K562 (cell line): ENCODE measurements at regions not wholly inside any gene's neighbourhood (a gene's known extent, or its start where the extent isn't known, plus 50 kb on each side); places are given as distances from the start of the nearest gene placed in this dataset.

Experiments
- ATAC-seq: fragments of 200-7000 bp; cut with Tn5 transposase; 3 replicates; pipeline ENCODE4 v1.9.1; 2020; ENCODE audit warnings: moderate library complexity
- BruUV-seq: library from RNA; stranded (reverse); fragments of 400-500 nt; replicated peaks from 2 replicates; lab custom pipeline; 2021; lab: Mats Ljungman, UMichigan
- CTCF ChIA-PET: fragments of 300-600 bp; formaldehyde crosslinking; extraction: SDS; loops from one replicate; lab custom pipeline; 2021; ENCODE audit warnings: low intra/inter-chr PET ratio; lab: Yijun Ruan, JAX
- POLR2A ChIA-PET: fragments of 300-600, 350-650 bp; sonication (Branson Sonifier 250); formaldehyde crosslinking; extraction: SDS; loops from one replicate; lab custom pipeline; 2021; ENCODE audit warnings: antibody characterized with exemption, inconsistent platforms; lab: Yijun Ruan, JAX
- DNase-seq, 4 experiments: peaks; one replicate each; pipeline versions ENCODE4 v3.0.0 to v3.0.0-alpha.2; 2011 to 2018; ENCODE audit warnings: low spot score in 3 of 4, mixed read lengths in 3 of 4; ENCODE audit errors: extremely low read depth in 1 of 4
- FAIRE-seq: peaks from 2 replicates; lab custom pipeline; 2011; peaks lifted over from hg19 to GRCh38; lab: Jason Lieb, UNC
- H2AFZ ChIP-seq: 2 replicates; pipeline ENCODE4 v1.6.0; 2011; ENCODE audit warnings: low read depth, low read length, control low read depth, inconsistent platforms
- H3K27ac ChIP-seq: fragments of 200-600 bp; 3 replicates; pipeline ENCODE4 v1.8.0; 2011; ENCODE audit warnings: low read depth, mild to moderate bottlenecking, control low read depth, inconsistent platforms, low read length, moderate library complexity, mixed read lengths; ENCODE audit errors: extremely low read depth
- H3K27me3 ChIP-seq, 2 experiments: fragments of 300-600 bp in 1 of 2; 2 replicates in 1 of 2; 3 replicates in 1 of 2; pipeline versions ENCODE4 v1.6.0 to v1.8.0; 2011; ENCODE audit warnings: inconsistent platforms in 2 of 2, low read length in 2 of 2, mild to moderate bottlenecking in 1 of 2, mixed read lengths in 1 of 2, moderate library complexity in 1 of 2; ENCODE audit not compliant: control insufficient read depth in 2 of 2, insufficient read depth in 2 of 2
- H3K36me3 ChIP-seq: fragments of 300-600 bp; 3 replicates; pipeline ENCODE4 v1.8.0; 2011; ENCODE audit warnings: mild to moderate bottlenecking, low read length, inconsistent platforms; ENCODE audit not compliant: control insufficient read depth, insufficient read depth
- H3K4me1 ChIP-seq, 2 experiments: fragments of 200-600 bp in 1 of 2; replicated peaks in 1 of 2; 2 replicates in 1 of 2; 3 replicates in 1 of 2; pipeline versions ENCODE4 v1.5.1 to v1.8.0; 2011; ENCODE audit warnings: inconsistent platforms in 2 of 2, low read length in 2 of 2, mild to moderate bottlenecking in 1 of 2, mixed read lengths in 1 of 2, moderate library complexity in 1 of 2; ENCODE audit not compliant: control insufficient read depth in 2 of 2, insufficient read depth in 2 of 2
- H3K4me2 ChIP-seq: 2 replicates; pipeline ENCODE4 v1.6.1; 2011; ENCODE audit warnings: low read length, control low read depth, inconsistent platforms, mixed read lengths; ENCODE audit not compliant: insufficient read depth
- H3K4me3 ChIP-seq: fragments of 200-600 bp; sonication (generic), shearing (Covaris generic); 2 replicates; pipeline ENCODE4 v1.5.1; 2016; ENCODE audit warnings: control low read depth, inconsistent platforms
- H3K79me2 ChIP-seq: fragments of 200-600 bp; 3 replicates; pipeline ENCODE4 v1.8.0; 2011; ENCODE audit warnings: low read length, inconsistent platforms; ENCODE audit not compliant: control insufficient read depth, insufficient read depth
- H3K9ac ChIP-seq, 2 experiments: 2 replicates each; pipeline versions ENCODE4 v1.6.0 to v1.6.1; 2011; ENCODE audit warnings: low read depth in 2 of 2, low read length in 2 of 2, control low read depth in 1 of 2, inconsistent platforms in 1 of 2, mild to moderate bottlenecking in 1 of 2, mixed read lengths in 1 of 2; ENCODE audit not compliant: insufficient read depth in 1 of 2
- H3K9me1 ChIP-seq: one replicate; pipeline ENCODE4 v1.6.0; 2011; ENCODE audit warnings: inconsistent platforms, mild to moderate bottlenecking, low read length, moderate library complexity; ENCODE audit not compliant: control insufficient read depth, insufficient read depth
- H3K9me3 ChIP-seq: replicated peaks from 2 replicates; pipeline ENCODE4 v1.5.1; 2011; ENCODE audit warnings: low read depth, low read length, inconsistent platforms; ENCODE audit not compliant: control insufficient read depth, insufficient read depth
- H4K20me1 ChIP-seq: replicated peaks from 2 replicates; pipeline ENCODE4 v1.6.1; 2011; ENCODE audit warnings: low read length, inconsistent platforms, mixed read lengths; ENCODE audit not compliant: control insufficient read depth, insufficient read depth
- MAFG ChIP-seq: fragments of 450-650 bp; conservative IDR thresholded peaks from 2 replicates; pipeline ENCODE4 v1.6.1; 2016; ENCODE audit warnings: missing genetic modification characterization, missing compliant biosample characterization
- MAZ ChIP-seq, 2 experiments: fragments of 450-650 bp in 1 of 2; sonication (generic) in 1 of 2; formaldehyde crosslinking; IDR thresholded peaks in 1 of 2; conservative IDR thresholded peaks in 1 of 2; 2 replicates each; pipeline versions ENCODE4 v1.4.0 to v1.5.0; 2020; ENCODE audit warnings: mild to moderate bottlenecking in 1 of 2, missing genetic modification reagents in 1 of 2
- MYC ChIP-seq, 2 experiments: fragments of 250-450 bp in 1 of 2; sonication (Bioruptor Pico) in 1 of 2; IDR thresholded peaks; 2 replicates each; pipeline versions ENCODE4 v1.5.1 to v1.6.1; 2012 to 2021; ENCODE audit warnings: low read depth in 2 of 2, borderline replicate concordance in 1 of 2, improper control_type of control experiment in 1 of 2, low read length in 1 of 2, mild to moderate bottlenecking in 1 of 2, moderate library complexity in 1 of 2
- TRIM24 ChIP-seq, 2 experiments: fragments of 450-650 bp; IDR thresholded peaks; 2 replicates each; pipeline ENCODE4 v1.6.1; 2016
- ZNF316 ChIP-seq: fragments of 450-650 bp; IDR thresholded peaks from 2 replicates; pipeline ENCODE4 v1.6.1; 2016
- WGBS: fragments of 100-300 bp; shearing (Covaris generic); methylation state at CpG from one replicate; pipeline ENCODE4 v1.1.6; 2016; ENCODE audit warnings: low coverage, mixed read lengths; ENCODE audit not compliant: insufficient coverage; ENCODE audit errors: missing lambda C conversion rate; 5-methylcytosine and 5-hydroxymethylcytosine counted together
- in situ Hi-C: fragments of 300-500 bp; cut with MboI; formaldehyde crosslinking; loops from 4 replicates; pipeline ENCODE4 v1.15.0; 2018; ENCODE audit warnings: inconsistent platforms, mixed read lengths
- intact Hi-C: fragments of 100-400 bp; cut with micrococcal nuclease; formaldehyde crosslinking; loops from 2 replicates; pipeline ENCODE4 v1.14.2; 2022
- TF ChIP-seq, protein P1 (sequence below): fragments of 450-650 bp; IDR thresholded peaks from 2 replicates; pipeline ENCODE4 v1.6.1; 2018; ENCODE audit warnings: mild to moderate bottlenecking, low read depth; ENCODE audit not compliant: partially characterized antibody
- TF ChIP-seq, protein P2 (sequence below): fragments of 450-650 bp; IDR thresholded peaks from 2 replicates; pipeline ENCODE4 v1.6.1; 2018; ENCODE audit not compliant: partially characterized antibody
- TF ChIP-seq, protein P3 (sequence below): fragments of 450-650 bp; formaldehyde crosslinking; IDR thresholded peaks from 2 replicates; pipeline ENCODE4 v1.4.0; 2022; ENCODE audit warnings: missing genetic modification characterization

DNA sequence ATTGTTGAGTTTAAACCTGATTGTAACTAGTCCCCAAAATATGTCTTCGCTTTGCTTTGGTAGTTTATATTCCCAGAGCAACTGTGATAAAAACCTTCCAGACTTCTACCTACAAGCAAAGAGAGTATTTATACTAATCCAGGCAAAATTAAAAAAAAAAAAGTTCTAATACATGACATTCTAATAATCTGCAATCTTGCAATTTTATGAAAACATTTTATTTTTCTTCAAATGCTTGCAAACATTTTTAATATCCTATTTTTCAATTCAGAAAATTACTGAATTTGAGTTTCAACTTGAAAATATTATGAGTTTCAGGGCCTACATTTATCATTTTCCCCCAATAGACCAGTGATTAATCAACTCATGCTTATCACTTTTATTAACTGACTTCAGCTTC lies 830.2 kb upstream of the KLHL1 start:
- TF ChIP-seq MAFG (0 out of 2 replicates have a peak, but pooled peaks have one; percentile 23), ZNF316 (peak; percentile 38), MAZ (CRISPR knock-in tag; conservative IDR thresholded peaks at IDR 0.05 in 1 of 2, IDR thresholded peaks at IDR 0.05 in 1 of 2) (no peak)
- H4K20me1 ChIP-seq = no peaks in the 10 kb centered on the region
- no peaks in the 10 kb centered on the region for H3K4me1 ChIP-seq
- no peak overlapping the region for H3K4me3 ChIP-seq
- H3K4me2 ChIP-seq = no peak overlapping the region
- no peak overlapping the region for H2AFZ ChIP-seq
- no peaks in the 10 kb centered on the region for H3K9me3 ChIP-seq
- no peak for ATAC-seq
- no peaks in the 10 kb centered on the region for H3K79me2 ChIP-seq
- no peak for DNase-seq
- ChIA-PET CTCF (no interaction called here), POLR2A (no interaction called here)
- no peaks in the 10 kb centered on the region for H3K9me1 ChIP-seq
- H3K36me3 ChIP-seq = no peaks in the 10 kb centered on the region
- H3K9ac ChIP-seq = no peak overlapping the region
- H3K27ac ChIP-seq = no peak overlapping the region
- intact Hi-C loops = no loop called here
- in situ Hi-C loops = no loop called here
- 0% methylated on average over 1 of the region's 1 CpG for WGBS
- BruUV-seq = no TSS peak
- H3K27me3 ChIP-seq = no peaks in the 10 kb centered on the region
- FAIRE-seq = no peak

DNA sequence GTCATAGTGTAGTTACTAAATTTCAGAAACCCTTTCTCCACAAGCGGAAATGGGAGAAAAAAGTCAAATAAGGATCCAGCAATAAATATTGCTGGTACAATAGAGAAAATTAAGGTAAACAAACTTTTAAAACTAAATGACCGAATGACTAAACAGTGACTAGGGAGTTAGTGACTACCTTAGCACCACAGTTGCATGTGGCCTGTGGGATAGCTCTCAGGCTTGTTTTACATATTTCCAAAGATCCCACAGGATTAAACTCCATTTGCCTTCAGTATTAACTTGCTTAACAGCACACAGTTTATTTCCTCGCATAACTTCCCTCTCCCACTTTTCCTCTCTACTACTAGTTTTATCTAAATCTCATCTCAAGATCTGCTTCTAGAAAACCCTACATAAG lies 824.3 kb upstream of the KLHL1 start:
- Histone ChIP-seq H3K4me3 (no peak overlapping the region), H4K20me1 (no peaks in the 10 kb centered on the region), H3K36me3 (no peaks in the 10 kb centered on the region), H3K9me3 (no peaks in the 10 kb centered on the region), H3K27ac (no peak overlapping the region), H3K9ac (no peak overlapping the region), H3K4me1 (no peaks in the 10 kb centered on the region), H3K27me3 (no peaks in the 10 kb centered on the region), H3K4me2 (no peak overlapping the region), H3K9me1 (no peaks in the 10 kb centered on the region), H3K79me2 (no peaks in the 10 kb centered on the region), H2AFZ (no peak overlapping the region)
- in situ Hi-C loops (no loop called here), intact Hi-C loops (no loop called here)
- DNase-seq (no peak), FAIRE-seq (no peak), ATAC-seq (no peak)
- 0% methylated on average over 3 of the region's 3 CpGs for WGBS
- BruUV-seq = no TSS peak
- ChIA-PET POLR2A (no interaction called here), CTCF (no interaction called here)
- TF ChIP-seq TRIM24 (IDR thresholded peaks at IDR 0.05) (no peak), MYC (IDR thresholded peaks at IDR 0.05; ENCODE audit: low read depth, low read length) (no peak), MYC (CRISPR knock-in tag; IDR thresholded peaks at IDR 0.05; ENCODE audit: borderline replicate concordance, low read depth) (no peak)
- TF ChIP-seq, protein P1, sequence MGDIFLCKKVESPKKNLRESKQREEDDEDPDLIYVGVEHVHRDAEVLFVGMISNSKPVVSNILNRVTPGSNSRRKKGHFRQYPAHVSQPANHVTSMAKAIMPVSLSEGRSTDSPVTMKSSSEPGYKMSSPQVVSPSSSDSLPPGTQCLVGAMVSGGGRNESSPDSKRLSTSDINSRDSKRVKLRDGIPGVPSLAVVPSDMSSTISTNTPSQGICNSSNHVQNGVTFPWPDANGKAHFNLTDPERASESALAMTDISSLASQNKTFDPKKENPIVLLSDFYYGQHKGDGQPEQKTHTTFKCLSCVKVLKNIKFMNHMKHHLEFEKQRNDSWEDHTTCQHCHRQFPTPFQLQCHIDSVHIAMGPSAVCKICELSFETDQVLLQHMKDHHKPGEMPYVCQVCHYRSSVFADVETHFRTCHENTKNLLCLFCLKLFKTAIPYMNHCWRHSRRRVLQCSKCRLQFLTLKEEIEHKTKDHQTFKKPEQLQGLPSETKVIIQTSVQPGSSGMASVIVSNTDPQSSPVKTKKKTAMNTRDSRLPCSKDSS = no peak
- TF ChIP-seq, protein P2, sequence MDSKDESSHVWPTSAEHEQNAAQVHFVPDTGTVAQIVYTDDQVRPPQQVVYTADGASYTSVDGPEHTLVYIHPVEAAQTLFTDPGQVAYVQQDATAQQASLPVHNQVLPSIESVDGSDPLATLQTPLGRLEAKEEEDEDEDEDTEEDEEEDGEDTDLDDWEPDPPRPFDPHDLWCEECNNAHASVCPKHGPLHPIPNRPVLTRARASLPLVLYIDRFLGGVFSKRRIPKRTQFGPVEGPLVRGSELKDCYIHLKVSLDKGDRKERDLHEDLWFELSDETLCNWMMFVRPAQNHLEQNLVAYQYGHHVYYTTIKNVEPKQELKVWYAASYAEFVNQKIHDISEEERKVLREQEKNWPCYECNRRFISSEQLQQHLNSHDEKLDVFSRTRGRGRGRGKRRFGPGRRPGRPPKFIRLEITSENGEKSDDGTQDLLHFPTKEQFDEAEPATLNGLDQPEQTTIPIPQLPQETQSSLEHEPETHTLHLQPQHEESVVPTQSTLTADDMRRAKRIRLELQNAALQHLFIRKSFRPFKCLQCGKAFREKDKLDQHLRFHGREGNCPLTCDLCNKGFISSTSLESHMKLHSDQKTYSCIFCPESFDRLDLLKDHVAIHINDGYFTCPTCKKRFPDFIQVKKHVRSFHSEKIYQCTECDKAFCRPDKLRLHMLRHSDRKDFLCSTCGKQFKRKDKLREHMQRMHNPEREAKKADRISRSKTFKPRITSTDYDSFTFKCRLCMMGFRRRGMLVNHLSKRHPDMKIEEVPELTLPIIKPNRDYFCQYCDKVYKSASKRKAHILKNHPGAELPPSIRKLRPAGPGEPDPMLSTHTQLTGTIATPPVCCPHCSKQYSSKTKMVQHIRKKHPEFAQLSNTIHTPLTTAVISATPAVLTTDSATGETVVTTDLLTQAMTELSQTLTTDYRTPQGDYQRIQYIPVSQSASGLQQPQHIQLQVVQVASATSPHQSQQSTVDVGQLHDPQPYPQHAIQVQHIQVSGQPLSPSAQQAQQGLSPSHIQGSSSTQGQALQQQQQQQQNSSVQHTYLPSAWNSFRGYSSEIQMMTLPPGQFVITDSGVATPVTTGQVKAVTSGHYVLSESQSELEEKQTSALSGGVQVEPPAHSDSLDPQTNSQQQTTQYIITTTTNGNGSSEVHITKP = no peak
- TF ChIP-seq, protein P3, sequence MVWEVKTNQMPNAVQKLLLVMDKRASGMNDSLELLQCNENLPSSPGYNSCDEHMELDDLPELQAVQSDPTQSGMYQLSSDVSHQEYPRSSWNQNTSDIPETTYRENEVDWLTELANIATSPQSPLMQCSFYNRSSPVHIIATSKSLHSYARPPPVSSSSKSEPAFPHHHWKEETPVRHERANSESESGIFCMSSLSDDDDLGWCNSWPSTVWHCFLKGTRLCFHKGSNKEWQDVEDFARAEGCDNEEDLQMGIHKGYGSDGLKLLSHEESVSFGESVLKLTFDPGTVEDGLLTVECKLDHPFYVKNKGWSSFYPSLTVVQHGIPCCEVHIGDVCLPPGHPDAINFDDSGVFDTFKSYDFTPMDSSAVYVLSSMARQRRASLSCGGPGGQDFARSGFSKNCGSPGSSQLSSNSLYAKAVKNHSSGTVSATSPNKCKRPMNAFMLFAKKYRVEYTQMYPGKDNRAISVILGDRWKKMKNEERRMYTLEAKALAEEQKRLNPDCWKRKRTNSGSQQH (CRISPR knock-in tag) = no peak
